Lung (tissue), 11 donors: ENCODE measurements at regions not wholly inside any gene's neighbourhood (a gene's known extent, or its start where the extent isn't known, plus 50 kb on each side); places are given as distances from the start of the nearest gene placed in this dataset.
"Not testable (repeated sequence)": the region's sequence is repeated elsewhere in the genome, so short reads cannot be mapped to it uniquely, and the experiment has no call there.

Experiments used
- ATAC-seq: fragments of 200-7000 bp; cut with Tn5 transposase; one replicate; pipeline ENCODE4 v1.9.1; 2020; ENCODE audit warnings: moderate number of reproducible peaks; ENCODE audit not compliant: insufficient read depth, low FRiP score
- DNase-seq, 3 donors: peaks; one replicate each; pipeline ENCODE4 v3.0.0-alpha.2; 2013 to 2017
- H3K27ac ChIP-seq, 2 donors: one replicate each; pipeline ENCODE4 v1.5.1; 2013; ENCODE audit warnings: mild to moderate bottlenecking in 2 of 2, moderate library complexity in 2 of 2, control low read depth in 1 of 2, inconsistent platforms in 1 of 2, low read depth in 1 of 2, low read length in 1 of 2
- H3K27me3 ChIP-seq, 3 donors: one replicate each; pipeline ENCODE4 v1.5.1; 2013; ENCODE audit warnings: low read length in 2 of 3; ENCODE audit not compliant: control insufficient read depth in 3 of 3, insufficient read depth in 3 of 3
- H3K36me3 ChIP-seq, 4 donors: one replicate each; pipeline ENCODE4 v1.5.1; 2013; ENCODE audit warnings: low read length in 4 of 4, mild to moderate bottlenecking in 1 of 4, moderate library complexity in 1 of 4; ENCODE audit not compliant: control insufficient read depth in 4 of 4, insufficient read depth in 4 of 4
- H3K4me1 ChIP-seq, 5 donors: one replicate each; pipeline ENCODE4 v1.5.1; 2013; ENCODE audit warnings: low read length in 5 of 5, mild to moderate bottlenecking in 2 of 5, moderate library complexity in 1 of 5; ENCODE audit not compliant: control insufficient read depth in 5 of 5, insufficient read depth in 5 of 5
- H3K4me3 ChIP-seq: one replicate; pipeline ENCODE4 v1.5.1; 2013; ENCODE audit warnings: mild to moderate bottlenecking, control low read depth, moderate library complexity
- H3K9ac ChIP-seq, 2 donors: one replicate each; pipeline ENCODE4 v1.5.1; 2013; ENCODE audit warnings: low read length in 2 of 2, control low read depth in 1 of 2; ENCODE audit not compliant: insufficient read depth in 1 of 2
- H3K9me3 ChIP-seq, 4 donors: one replicate each; pipeline ENCODE4 v1.5.1; 2013; ENCODE audit warnings: low read length in 3 of 4, mild to moderate bottlenecking in 1 of 4, moderate library complexity in 1 of 4; ENCODE audit not compliant: control insufficient read depth in 4 of 4, insufficient read depth in 3 of 4
- WGBS, 2 donors: extraction: QIAGEN DNeasy Blood & Tissue Kit; methylation state at CpG; one replicate each; pipeline ENCODE4 v1.1.7; 2013; 5-methylcytosine and 5-hydroxymethylcytosine counted together
- TF ChIP-seq, protein P1 (sequence below): IDR thresholded peaks from 2 replicates; pipeline ENCODE4 v1.5.1; 2012; ENCODE audit warnings: mild to moderate bottlenecking; ENCODE audit errors: control extremely low read depth, extremely low read depth
- donor health status: control.
- donor health status: control.
- donor health status: Bipolar disorder and iron deficiency.
- donor health status: healthy.
- donor health status: DM: yes; HTN: yes; CAD: no.

DNA sequence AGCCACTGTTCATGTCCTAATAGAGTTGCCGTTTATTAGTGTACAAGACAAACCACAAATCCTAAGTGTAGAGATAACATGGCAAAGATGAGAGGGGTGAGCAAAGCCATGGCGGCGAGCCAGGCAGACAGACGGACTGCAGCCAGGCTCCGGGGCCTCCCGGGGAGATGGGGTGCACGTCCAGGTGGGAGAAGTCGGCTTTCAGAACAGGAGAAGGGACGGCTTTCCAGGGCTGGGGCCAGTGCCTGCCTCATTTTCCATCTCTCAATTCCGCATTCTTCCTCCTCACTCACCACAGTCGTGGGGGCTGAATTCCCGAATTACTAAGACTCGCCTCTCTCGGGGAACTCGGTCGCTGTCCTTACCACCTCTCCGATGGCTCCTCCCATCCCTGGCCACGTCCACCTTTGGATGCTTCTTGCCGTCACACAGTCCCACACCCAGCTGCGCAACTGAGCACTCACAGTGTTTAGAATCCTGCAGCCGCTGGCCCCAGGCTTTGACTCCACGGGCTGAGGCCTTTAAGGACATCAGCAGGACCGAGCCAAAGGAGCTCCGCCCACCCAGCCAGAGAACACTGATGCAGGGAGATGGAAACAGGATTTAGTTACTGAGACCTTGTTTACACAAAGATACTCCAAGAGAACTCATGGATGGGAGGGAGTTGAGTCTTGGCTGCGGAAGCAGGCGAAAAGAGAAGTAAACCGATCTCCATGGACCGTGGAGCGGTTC lies 59.7 kb downstream of the RNF112 start:
- H3K4me3 ChIP-seq = no peak overlapping the region
- H3K36me3 ChIP-seq = no peaks in the 10 kb centered on the region
- H3K9ac ChIP-seq = peak overlapping the region in 1 of 2 donors; percentile 76
- TF ChIP-seq, protein P1, sequence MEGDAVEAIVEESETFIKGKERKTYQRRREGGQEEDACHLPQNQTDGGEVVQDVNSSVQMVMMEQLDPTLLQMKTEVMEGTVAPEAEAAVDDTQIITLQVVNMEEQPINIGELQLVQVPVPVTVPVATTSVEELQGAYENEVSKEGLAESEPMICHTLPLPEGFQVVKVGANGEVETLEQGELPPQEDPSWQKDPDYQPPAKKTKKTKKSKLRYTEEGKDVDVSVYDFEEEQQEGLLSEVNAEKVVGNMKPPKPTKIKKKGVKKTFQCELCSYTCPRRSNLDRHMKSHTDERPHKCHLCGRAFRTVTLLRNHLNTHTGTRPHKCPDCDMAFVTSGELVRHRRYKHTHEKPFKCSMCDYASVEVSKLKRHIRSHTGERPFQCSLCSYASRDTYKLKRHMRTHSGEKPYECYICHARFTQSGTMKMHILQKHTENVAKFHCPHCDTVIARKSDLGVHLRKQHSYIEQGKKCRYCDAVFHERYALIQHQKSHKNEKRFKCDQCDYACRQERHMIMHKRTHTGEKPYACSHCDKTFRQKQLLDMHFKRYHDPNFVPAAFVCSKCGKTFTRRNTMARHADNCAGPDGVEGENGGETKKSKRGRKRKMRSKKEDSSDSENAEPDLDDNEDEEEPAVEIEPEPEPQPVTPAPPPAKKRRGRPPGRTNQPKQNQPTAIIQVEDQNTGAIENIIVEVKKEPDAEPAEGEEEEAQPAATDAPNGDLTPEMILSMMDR = no peak
- H3K9me3 ChIP-seq = no peaks in the 10 kb centered on the region
- peaks cover 0 to 8% (median 0%) of the 10 kb centered on the region in 5 donors for H3K4me1 ChIP-seq
- ATAC-seq (no peak), DNase-seq (peak; percentile 81 to 87 (median 84))
- 53 to 75% methylated on average over 29 of the region's 29 CpGs for WGBS, 2 donors
- peak overlapping the region in 1 of 2 donors; percentile 34 for H3K27ac ChIP-seq
- no peaks in the 10 kb centered on the region for H3K27me3 ChIP-seq

DNA sequence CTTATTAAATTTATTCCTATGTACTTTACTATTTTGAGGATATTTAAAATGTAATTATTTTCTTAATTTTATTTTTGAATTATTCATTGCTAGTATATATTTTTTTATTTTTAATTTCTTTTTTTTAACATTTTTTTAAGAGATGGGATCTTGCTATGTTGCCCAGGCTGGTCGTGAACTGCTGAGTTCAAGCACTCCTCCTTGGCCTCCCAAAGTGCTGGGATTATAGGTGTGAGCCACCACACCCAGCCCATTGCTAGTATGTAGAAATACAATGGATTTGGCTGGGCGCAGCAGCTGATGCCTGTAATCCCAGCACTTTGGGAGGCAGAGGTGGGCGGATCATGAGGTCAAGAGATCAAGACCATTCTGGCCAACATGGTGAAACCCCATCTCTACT lies 59.2 kb upstream of the SLC47A1 start:
- WGBS, 2 donors = 89 to 99% methylated on average over 3 of the region's 3 CpGs
- not testable (repeated sequence) for H3K4me3 ChIP-seq

DNA sequence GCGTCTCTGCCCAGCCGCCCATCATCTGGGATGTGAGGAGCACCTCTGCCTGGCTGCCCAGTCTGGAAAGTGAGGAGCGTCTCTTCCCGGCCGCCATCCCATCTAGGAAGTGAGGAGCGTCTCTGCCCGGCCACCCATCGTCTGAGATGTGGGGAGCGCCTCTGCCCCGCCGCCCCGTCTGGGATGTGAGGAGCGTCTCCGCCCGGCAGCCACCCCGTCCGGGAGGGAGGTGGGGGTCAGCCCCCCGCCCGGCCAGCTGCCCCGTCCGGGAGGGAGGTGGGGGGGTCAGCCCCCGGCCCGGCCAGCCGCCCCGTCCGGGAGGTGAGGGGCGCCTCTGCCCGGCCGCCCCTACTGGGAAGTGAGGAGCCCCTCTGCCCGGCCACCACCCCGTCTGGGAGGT lies 57.9 kb upstream of the SLC47A1 start:
- not testable (repeated sequence) for DNase-seq, H3K9ac ChIP-seq, H3K36me3 ChIP-seq, ATAC-seq, H3K27me3 ChIP-seq, H3K9me3 ChIP-seq, H3K4me3 ChIP-seq, H3K4me1 ChIP-seq, H3K27ac ChIP-seq
- WGBS, 2 donors = 92 to 93% methylated on average over 10 to 27 of the region's 31 CpGs

More for the DNA sequence above, 59.2 kb upstream of the SLC47A1 start:
- not testable (repeated sequence) for ATAC-seq, H3K9me3 ChIP-seq, DNase-seq, H3K36me3 ChIP-seq, H3K9ac ChIP-seq, H3K4me1 ChIP-seq, H3K27ac ChIP-seq, H3K27me3 ChIP-seq

DNA sequence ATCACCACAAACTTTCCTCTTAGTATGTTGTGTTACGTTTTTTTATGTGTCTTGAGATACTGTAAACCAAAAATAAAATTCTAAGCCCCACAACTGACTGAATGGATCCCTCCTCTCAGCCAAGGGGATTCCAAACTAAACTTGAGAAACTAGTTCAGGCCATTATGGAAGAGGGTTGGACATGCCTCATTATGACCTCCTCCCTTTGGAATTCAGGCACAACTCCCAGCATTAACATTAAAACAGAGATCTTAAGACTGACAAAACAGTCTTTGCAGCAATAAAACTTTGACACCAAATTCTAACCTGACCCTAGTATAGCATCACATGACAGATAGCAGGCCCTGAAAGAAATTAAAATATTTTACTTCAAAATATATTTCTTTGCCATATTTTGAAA lies 51.1 kb upstream of the SLC47A1 start:
- 49 to 87% methylated on average over 1 of the region's 1 CpG for WGBS, 2 donors
- Histone ChIP-seq H3K27me3 (no peaks in the 10 kb centered on the region), H3K27ac (no peak overlapping the region), H3K4me3 (no peak overlapping the region), H3K9ac (no peak overlapping the region), H3K4me1 (peaks cover 0 to 14% (median 2%) of the 10 kb centered on the region in 5 donors), H3K9me3 (no peaks in the 10 kb centered on the region), H3K36me3 (no peaks in the 10 kb centered on the region)
- peak in 2 of 3 donors; percentile 61 to 70 for DNase-seq
- TF ChIP-seq, protein P1 = no peak
- no peak for ATAC-seq
